Kidney (tissue), 13 donors: ENCODE measurements at regions not wholly inside any gene's neighbourhood (a gene's known extent, or its start where the extent isn't known, plus 50 kb on each side); places are given as distances from the start of the nearest gene placed in this dataset.
"Not testable (repeated sequence)": the region's sequence is repeated elsewhere in the genome, so short reads cannot be mapped to it uniquely, and the experiment has no call there.

Source experiments
- DNase-seq, 5 donors: peaks; one replicate each; pipeline ENCODE4 v3.0.0-alpha.2; 2013 to 2020
- FAIRE-seq: peaks from 2 replicates; lab custom pipeline; 2012; peaks lifted over from hg19 to GRCh38; lab: Jason Lieb, UNC
- H3K27ac ChIP-seq, 2 donors: one replicate each; pipeline ENCODE4 v1.7.0; 2013; ENCODE audit warnings: low read depth in 2 of 2, low read length in 2 of 2, inconsistent platforms in 1 of 2
- H3K27me3 ChIP-seq: one replicate; pipeline ENCODE4 v1.7.1; 2013; ENCODE audit warnings: low read length, inconsistent platforms; ENCODE audit not compliant: control insufficient read depth, insufficient read depth
- H3K36me3 ChIP-seq, 3 donors: one replicate each; pipeline versions ENCODE4 v1.7.0 to v1.7.1; 2013; ENCODE audit warnings: low read length in 3 of 3, control low read depth in 1 of 3, inconsistent platforms in 1 of 3; ENCODE audit not compliant: insufficient read depth in 3 of 3, control insufficient read depth in 2 of 3
- H3K4me1 ChIP-seq, 3 donors: one replicate each; pipeline versions ENCODE4 v1.7.0 to v1.7.1; 2013; ENCODE audit warnings: low read length in 3 of 3, inconsistent platforms in 1 of 3, low read depth in 1 of 3; ENCODE audit not compliant: control insufficient read depth in 2 of 3, insufficient read depth in 2 of 3
- H3K4me3 ChIP-seq, 3 donors: one replicate each; pipeline versions ENCODE4 v1.7.0 to v1.8.1; 2013; ENCODE audit warnings: low read length in 3 of 3, control low read depth in 1 of 3, inconsistent platforms in 1 of 3
- H3K9ac ChIP-seq, 3 donors: one replicate each; pipeline versions ENCODE4 v1.7.0 to v1.7.1; 2013; ENCODE audit warnings: low read length in 3 of 3, control low read depth in 1 of 3, inconsistent platforms in 1 of 3
- H3K9me3 ChIP-seq, 3 donors: one replicate each; pipeline versions ENCODE4 v1.7.0 to v1.7.1; 2013; ENCODE audit warnings: low read length in 3 of 3, control low read depth in 1 of 3, inconsistent platforms in 1 of 3; ENCODE audit not compliant: control insufficient read depth in 2 of 3, insufficient read depth in 1 of 3
- intact Hi-C: fragments of 100-400 bp; cut with DNase I; formaldehyde crosslinking; loops from one replicate; pipeline ENCODE4 v1.11.1; 2022
- TF ChIP-seq, protein P1 (sequence below): IDR thresholded peaks from 3 replicates; pipeline ENCODE4 v1.5.1; 2012; ENCODE audit warnings: mild to moderate bottlenecking, moderate library complexity, borderline replicate concordance; ENCODE audit not compliant: insufficient read depth; ENCODE audit errors: extremely low read depth
- donor health status: control.
- donor health status: control.
- donor health status: control.
- donor health status: control.
- donor health status: control.
- donor health status: DM: yes; HTN: yes; CAD: no.
- donor health status: Normal renal cell carcinoma (clear cell type).

DNA sequence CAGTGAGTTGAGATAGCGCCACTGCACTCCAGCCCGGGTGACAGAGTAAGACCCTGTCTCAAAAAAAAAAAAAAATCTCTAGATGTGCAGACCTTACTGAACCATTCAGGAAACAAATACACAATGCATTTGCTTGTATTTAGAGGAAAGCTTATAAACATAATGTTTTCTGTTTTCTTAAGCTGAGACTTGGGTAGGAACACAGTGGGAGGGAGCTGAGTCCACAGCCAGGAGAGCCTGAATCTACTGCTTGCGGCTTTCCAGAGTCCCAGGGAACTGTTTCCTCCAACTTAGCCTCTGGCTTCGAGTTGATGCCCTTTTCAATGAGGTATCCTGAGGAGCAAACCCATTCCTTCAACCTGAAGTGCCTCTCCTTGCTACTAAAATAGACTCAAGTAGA is 83.0 kb upstream of the PITRM1 start:
- Histone ChIP-seq H3K4me1 (no peaks in the 10 kb centered on the region), H3K36me3 (no peaks in the 10 kb centered on the region), H3K4me3 (no peak overlapping the region), H3K9ac (no peak overlapping the region), H3K27ac (no peak overlapping the region), H3K9me3 (no peaks in the 10 kb centered on the region), H3K27me3 (no peaks in the 10 kb centered on the region)
- FAIRE-seq: no peak
- DNase-seq: no peak
- TF ChIP-seq, protein P1, sequence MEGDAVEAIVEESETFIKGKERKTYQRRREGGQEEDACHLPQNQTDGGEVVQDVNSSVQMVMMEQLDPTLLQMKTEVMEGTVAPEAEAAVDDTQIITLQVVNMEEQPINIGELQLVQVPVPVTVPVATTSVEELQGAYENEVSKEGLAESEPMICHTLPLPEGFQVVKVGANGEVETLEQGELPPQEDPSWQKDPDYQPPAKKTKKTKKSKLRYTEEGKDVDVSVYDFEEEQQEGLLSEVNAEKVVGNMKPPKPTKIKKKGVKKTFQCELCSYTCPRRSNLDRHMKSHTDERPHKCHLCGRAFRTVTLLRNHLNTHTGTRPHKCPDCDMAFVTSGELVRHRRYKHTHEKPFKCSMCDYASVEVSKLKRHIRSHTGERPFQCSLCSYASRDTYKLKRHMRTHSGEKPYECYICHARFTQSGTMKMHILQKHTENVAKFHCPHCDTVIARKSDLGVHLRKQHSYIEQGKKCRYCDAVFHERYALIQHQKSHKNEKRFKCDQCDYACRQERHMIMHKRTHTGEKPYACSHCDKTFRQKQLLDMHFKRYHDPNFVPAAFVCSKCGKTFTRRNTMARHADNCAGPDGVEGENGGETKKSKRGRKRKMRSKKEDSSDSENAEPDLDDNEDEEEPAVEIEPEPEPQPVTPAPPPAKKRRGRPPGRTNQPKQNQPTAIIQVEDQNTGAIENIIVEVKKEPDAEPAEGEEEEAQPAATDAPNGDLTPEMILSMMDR: no peak
- intact Hi-C loops: no loop called here

DNA sequence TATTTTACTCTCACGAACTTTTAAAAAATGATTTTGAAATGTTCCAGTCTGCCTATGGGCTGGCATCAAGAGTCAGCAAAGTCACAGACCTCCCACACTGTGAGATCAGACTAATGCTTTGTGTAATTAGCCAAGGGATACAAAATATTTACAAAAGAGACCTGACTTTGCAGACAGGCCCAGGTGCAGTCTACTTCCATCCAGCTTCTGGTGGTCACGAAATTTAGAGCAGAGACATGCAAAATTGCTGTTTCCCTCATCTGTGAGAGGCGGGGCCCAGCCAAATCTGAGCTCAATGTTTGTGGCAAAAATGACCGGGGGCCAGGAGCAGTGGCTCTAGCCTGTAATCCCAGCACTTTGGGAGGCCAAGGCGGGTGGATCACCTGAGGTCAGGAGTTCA is 82.5 kb upstream of the PITRM1 start:
- no peak overlapping the region for H3K27ac ChIP-seq
- H3K36me3 ChIP-seq: no peaks in the 10 kb centered on the region
- H3K9me3 ChIP-seq: no peaks in the 10 kb centered on the region
- intact Hi-C loops: no loop called here
- H3K4me1 ChIP-seq: no peaks in the 10 kb centered on the region
- FAIRE-seq: no peak
- H3K4me3 ChIP-seq: no peak overlapping the region
- DNase-seq: no peak
- no peak overlapping the region for H3K9ac ChIP-seq
- no peaks in the 10 kb centered on the region for H3K27me3 ChIP-seq
- TF ChIP-seq, protein P1: no peak

DNA sequence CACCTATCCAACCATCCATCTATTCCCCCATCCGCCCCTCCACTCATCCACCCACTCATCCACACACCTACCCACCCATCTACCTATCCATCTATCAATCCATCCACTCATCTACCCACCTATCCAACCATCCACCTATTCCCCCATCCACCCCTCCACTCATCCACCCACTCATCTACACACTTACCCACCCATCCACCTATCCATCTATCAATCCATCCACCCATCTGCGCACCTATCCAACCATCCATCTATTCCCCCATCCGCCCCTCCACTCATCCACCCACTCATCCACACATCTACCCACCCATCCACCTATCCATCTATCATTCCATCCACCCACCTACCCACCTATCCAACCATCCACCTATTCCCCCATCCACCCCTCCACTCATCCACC is 81.4 kb upstream of the PITRM1 start:
- H3K9me3 ChIP-seq, intact Hi-C loops, H3K27me3 ChIP-seq, DNase-seq, H3K4me3 ChIP-seq, H3K27ac ChIP-seq, FAIRE-seq, H3K4me1 ChIP-seq, H3K9ac ChIP-seq, H3K36me3 ChIP-seq: not testable (repeated sequence)

DNA sequence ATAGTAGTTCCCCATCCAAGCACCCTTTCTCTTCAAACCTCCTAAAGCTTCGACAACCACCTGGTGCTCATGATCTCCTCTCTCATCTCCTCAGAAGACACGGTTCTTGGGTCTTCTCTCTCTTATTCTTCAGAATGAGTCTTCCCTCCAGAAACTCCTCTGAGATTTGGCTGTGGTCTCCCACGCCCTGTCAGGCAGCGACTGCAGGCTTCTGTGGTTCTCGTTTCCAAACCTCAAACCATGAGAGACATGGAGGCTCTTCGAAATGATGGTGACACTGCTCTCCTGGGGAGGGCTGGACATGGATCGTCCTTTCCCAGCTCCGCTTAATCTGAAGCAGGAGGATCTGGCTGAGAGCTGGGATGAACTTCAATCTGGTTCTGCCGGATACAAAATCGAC is 78.6 kb upstream of the PITRM1 start:
- H3K4me1 ChIP-seq: no peaks in the 10 kb centered on the region
- intact Hi-C loops: no loop called here
- H3K36me3 ChIP-seq: no peaks in the 10 kb centered on the region
- H3K27me3 ChIP-seq: no peaks in the 10 kb centered on the region
- no peak overlapping the region for H3K4me3 ChIP-seq
- H3K27ac ChIP-seq: no peak overlapping the region
- no peaks in the 10 kb centered on the region for H3K9me3 ChIP-seq
- TF ChIP-seq, protein P1: no peak
- DNase-seq: no peak
- H3K9ac ChIP-seq: no peak overlapping the region
- FAIRE-seq: no peak
